ENCODE measurements at regions not wholly inside any gene's neighbourhood (a gene's known extent, or its start where the extent isn't known, plus 50 kb on each side); places are given as distances from the start of the nearest gene placed in this dataset.

- TF ChIP-seq POU6F1 (CRISPR knock-in tag; IDR thresholded peaks at IDR 0.05; ENCODE audit: borderline replicate concordance, low read depth), result no peak
- TF ChIP-seq ZFP3 (CRISPR knock-in tag; IDR thresholded peaks at IDR 0.05), result no peak
- no peak for TF ChIP-seq RARB (CRISPR knock-in tag; IDR thresholded peaks at IDR 0.05)
- no peak for TF ChIP-seq ZFP30 (CRISPR knock-in tag; IDR thresholded peaks at IDR 0.05)
- TF ChIP-seq ESRRG (CRISPR knock-in tag; IDR thresholded peaks at IDR 0.05), result no peak
- no peak for TF ChIP-seq GLIS3 (CRISPR knock-in tag; IDR thresholded peaks at IDR 0.05)
- TF ChIP-seq SNAI2 (CRISPR knock-in tag; IDR thresholded peaks at IDR 0.05), result no peak
- no peak for TF ChIP-seq TCF4 (CRISPR knock-in tag; IDR thresholded peaks at IDR 0.05; ENCODE audit: borderline replicate concordance)
Observed at GRCh38 chr14:31987721-31988120, 89.4 kb upstream of the ARHGAP5 start (continued).

- ATAC-seq, result no peak
- TF ChIP-seq ZFP3 (CRISPR knock-in tag; IDR thresholded peaks at IDR 0.05) (no peak), PATZ1 (CRISPR knock-in tag; IDR thresholded peaks at IDR 0.05; ENCODE audit: borderline replicate concordance) (no peak), CSDC2 (CRISPR knock-in tag; IDR thresholded peaks at IDR 0.05) (no peak), ZNF8 (CRISPR knock-in tag; IDR thresholded peaks at IDR 0.05) (no peak), CSRNP3 (CRISPR knock-in tag; IDR thresholded peaks at IDR 0.05) (no peak), PPARA (CRISPR knock-in tag; IDR thresholded peaks at IDR 0.05; ENCODE audit: borderline replicate concordance) (no peak), ZNF70 (CRISPR knock-in tag; IDR thresholded peaks at IDR 0.05) (no peak), ESRRG (CRISPR knock-in tag; IDR thresholded peaks at IDR 0.05) (no peak), ZNF565 (CRISPR knock-in tag; conservative IDR thresholded peaks at IDR 0.05; ENCODE audit: low read depth) (no peak), POU6F1 (CRISPR knock-in tag; IDR thresholded peaks at IDR 0.05; ENCODE audit: borderline replicate concordance, low read depth) (no peak), BACH2 (CRISPR knock-in tag; IDR thresholded peaks at IDR 0.05; ENCODE audit: borderline replicate concordance) (no peak), TCF4 (CRISPR knock-in tag; IDR thresholded peaks at IDR 0.05; ENCODE audit: borderline replicate concordance) (no peak), TOX (CRISPR knock-in tag; IDR thresholded peaks at IDR 0.05; ENCODE audit: borderline replicate concordance) (no peak)
Observed at GRCh38 chr14:31988244-31988643, 88.9 kb upstream of the ARHGAP5 start.

GRCh38 chr14:31990183-31990857 is 86.8 kb upstream of the ARHGAP5 start:
- TF ChIP-seq TSHZ2 (CRISPR knock-in tag; IDR thresholded peaks at IDR 0.05) (no peak), SNAI2 (CRISPR knock-in tag; IDR thresholded peaks at IDR 0.05) (no peak), BACH2 (CRISPR knock-in tag; IDR thresholded peaks at IDR 0.05; ENCODE audit: borderline replicate concordance) (no peak), ZFP30 (CRISPR knock-in tag; IDR thresholded peaks at IDR 0.05) (no peak)
- ATAC-seq, result no peak; the same call in 2 of the 3 replicates
